Sigmoid colon (tissue), 6 donors: ENCODE measurements at regions not wholly inside any gene's neighbourhood (a gene's known extent, or its start where the extent isn't known, plus 50 kb on each side); places are given as distances from the start of the nearest gene placed in this dataset.

Source experiments
- DNase-seq: peaks from one replicate; pipeline ENCODE4 v3.0.0-alpha.2; 2019
- H3K27ac ChIP-seq, 4 donors: fragments of 200-600 bp; sonication (generic); one replicate each; pipeline ENCODE4 v1.5.1; 2016 to 2019; ENCODE audit warnings: mild to moderate bottlenecking in 1 of 4
- H3K27me3 ChIP-seq, 3 donors: fragments of 200-600 bp; sonication (generic); one replicate each; pipeline ENCODE4 v1.5.1; 2019; ENCODE audit warnings: mild to moderate bottlenecking in 1 of 3
- H3K36me3 ChIP-seq, 4 donors: fragments of 200-600 bp; sonication (generic); one replicate each; pipeline ENCODE4 v1.5.1; 2016 to 2019
- H3K4me1 ChIP-seq, 4 donors: fragments of 200-600 bp; sonication (generic); one replicate each; pipeline ENCODE4 v1.5.1; 2017 to 2019
- H3K4me3 ChIP-seq, 4 donors: fragments of 200-600 bp; sonication (generic); one replicate each; pipeline ENCODE4 v1.5.1; 2017 to 2019; ENCODE audit warnings: mild to moderate bottlenecking in 2 of 4, moderate library complexity in 1 of 4
- H3K9me3 ChIP-seq, 4 donors: fragments of 200-600 bp in 3 of 4; sonication (generic) in 3 of 4; one replicate each; pipeline versions ENCODE4 v1.5.1 to v1.6.1; 2013 to 2019
- CTCF ChIP-seq, 4 experiments: fragments of 450-650 bp in 3 of 4; fragments of 200-600 bp in 1 of 4; IDR thresholded peaks; one replicate each; pipeline ENCODE4 v1.5.1; 2016 to 2019; ENCODE audit warnings: antibody characterized with exemption in 4 of 4, mild to moderate bottlenecking in 3 of 4, moderate library complexity in 2 of 4
- EP300 ChIP-seq, 4 donors: sonication (generic); formaldehyde crosslinking; IDR thresholded peaks; one replicate each; pipeline ENCODE4 v1.6.1; 2017; ENCODE audit warnings: antibody characterized with exemption in 4 of 4
- POLR2A ChIP-seq, 2 donors: fragments of 450-650 bp; IDR thresholded peaks; one replicate each; pipeline ENCODE4 v1.6.1; 2016; ENCODE audit warnings: antibody characterized with exemption in 2 of 2, mild to moderate bottlenecking in 2 of 2, moderate library complexity in 2 of 2
- POLR2AphosphoS5 ChIP-seq, 4 donors: sonication (generic); formaldehyde crosslinking; IDR thresholded peaks; one replicate each; pipeline ENCODE4 v1.6.1; 2017; ENCODE audit warnings: antibody characterized with exemption in 4 of 4
- WGBS, 2 donors: extraction: QIAGEN DNeasy Blood & Tissue Kit; methylation state at CpG; one replicate each; pipeline ENCODE4 v1.1.7; 2013; 5-methylcytosine and 5-hydroxymethylcytosine counted together
- intact Hi-C: fragments of 100-400 bp; cut with DNase I; formaldehyde crosslinking; loops from one replicate; pipeline ENCODE4 v1.15.1; 2023
- donor health status: healthy with polysubstance abuse.
- donor health status: healthy.

GRCh38 chr2:128498086-128498485, 179.4 kb upstream of the HS6ST1 start:
- Histone ChIP-seq H3K36me3 (no peaks in the 10 kb centered on the region), H3K4me3 (no peak overlapping the region), H3K27ac (no peak overlapping the region), H3K27me3 (peaks cover 3 to 5% (median 4%) of the 10 kb centered on the region in 3 donors), H3K9me3 (no peaks in the 10 kb centered on the region), H3K4me1 (no peaks in the 10 kb centered on the region)
- TF ChIP-seq POLR2A (IDR thresholded peaks at IDR 0.05), result no peak
- no peak for TF ChIP-seq CTCF (IDR thresholded peaks at IDR 0.05)
- TF ChIP-seq EP300 (IDR thresholded peaks at IDR 0.05), result no peak
- no peak for TF ChIP-seq POLR2AphosphoS5 (IDR thresholded peaks at IDR 0.05)
- WGBS, 2 donors, result 91 to 94% methylated on average over 8 of the region's 8 CpGs
- intact Hi-C loops, result no loop called here
- DNase-seq, result no peak

- Histone ChIP-seq H3K36me3 (no peaks in the 10 kb centered on the region), H3K9me3 (no peaks in the 10 kb centered on the region), H3K27ac (no peak overlapping the region), H3K4me1 (no peaks in the 10 kb centered on the region), H3K4me3 (no peak overlapping the region), H3K27me3 (no peaks in the 10 kb centered on the region)
- DNase-seq, result no peak
- 70 to 77% methylated on average over 5 of the region's 5 CpGs for WGBS, 2 donors
- TF ChIP-seq EP300 (IDR thresholded peaks at IDR 0.05), result no peak
- intact Hi-C loops, result no loop called here
These were observed 179.9 kb upstream of the HS6ST1 start for GRCh38 chr2:128498589-128498988.

- H3K27me3 ChIP-seq, result no peaks in the 10 kb centered on the region
- no peaks in the 10 kb centered on the region for H3K4me1 ChIP-seq
- no peaks in the 10 kb centered on the region for H3K36me3 ChIP-seq
- intact Hi-C loops, result no loop called here
- H3K9me3 ChIP-seq, result no peaks in the 10 kb centered on the region
- no peak for TF ChIP-seq CTCF (IDR thresholded peaks at IDR 0.05)
- 83 to 88% methylated on average over 17 of the region's 17 CpGs for WGBS, 2 donors
- no peak for DNase-seq
- H3K4me3 ChIP-seq, result no peak overlapping the region
- no peak overlapping the region for H3K27ac ChIP-seq
These were observed 180.9 kb upstream of the HS6ST1 start for GRCh38 chr2:128499367-128500137.

GRCh38 chr2:128500138-128500800, 181.6 kb upstream of the HS6ST1 start:
- Histone ChIP-seq H3K4me1 (no peaks in the 10 kb centered on the region), H3K27ac (no peak overlapping the region), H3K27me3 (no peaks in the 10 kb centered on the region), H3K4me3 (no peak overlapping the region), H3K9me3 (no peaks in the 10 kb centered on the region), H3K36me3 (no peaks in the 10 kb centered on the region)
- intact Hi-C loops, result no loop called here
- 59 to 70% methylated on average over 10 of the region's 10 CpGs for WGBS, 2 donors
- no peak for DNase-seq
- no peak for TF ChIP-seq POLR2A (IDR thresholded peaks at IDR 0.05)
- no peak for TF ChIP-seq EP300 (IDR thresholded peaks at IDR 0.05)
- no peak for TF ChIP-seq CTCF (IDR thresholded peaks at IDR 0.05)
- no peak for TF ChIP-seq POLR2AphosphoS5 (IDR thresholded peaks at IDR 0.05)

GRCh38 chr2:128501006-128501690, 182.5 kb upstream of the HS6ST1 start:
- Histone ChIP-seq H3K4me1 (no peaks in the 10 kb centered on the region), H3K27ac (no peak overlapping the region), H3K36me3 (no peaks in the 10 kb centered on the region), H3K27me3 (no peaks in the 10 kb centered on the region), H3K4me3 (no peak overlapping the region), H3K9me3 (no peaks in the 10 kb centered on the region)
- no peak for DNase-seq
- 64 to 69% methylated on average over 12 of the region's 12 CpGs for WGBS, 2 donors
- TF ChIP-seq EP300 (IDR thresholded peaks at IDR 0.05) (no peak), CTCF (IDR thresholded peaks at IDR 0.05) (no peak), POLR2AphosphoS5 (IDR thresholded peaks at IDR 0.05) (no peak), POLR2A (IDR thresholded peaks at IDR 0.05) (no peak)
- intact Hi-C loops, result no loop called here
